Colonic mucosa (tissue), 4 donors: ENCODE measurements at regions not wholly inside any gene's neighbourhood (a gene's known extent, or its start where the extent isn't known, plus 50 kb on each side); places are given as distances from the start of the nearest gene placed in this dataset.

Experiments used
- DNase-seq: peaks from one replicate; pipeline ENCODE4 v3.0.0-alpha.2; 2020
- H3K27ac ChIP-seq: fragments of 200-600 bp; one replicate; pipeline ENCODE4 v1.8.0; 2021
- H3K27me3 ChIP-seq: fragments of 200-600 bp; one replicate; pipeline ENCODE4 v1.8.0; 2021
- H3K36me3 ChIP-seq: fragments of 200-600 bp; one replicate; pipeline ENCODE4 v1.8.0; 2021
- H3K4me1 ChIP-seq: fragments of 200-600 bp; one replicate; pipeline ENCODE4 v1.8.0; 2021; ENCODE audit warnings: mild to moderate bottlenecking
- H3K4me3 ChIP-seq: fragments of 200-600 bp; one replicate; pipeline ENCODE4 v1.8.0; 2021
- H3K9ac ChIP-seq, 2 donors: one replicate each; pipeline ENCODE4 v1.7.0; 2013; ENCODE audit warnings: control low read depth in 2 of 2, low read depth in 2 of 2, low read length in 2 of 2
- H3K9me3 ChIP-seq: fragments of 200-600 bp; one replicate; pipeline ENCODE4 v1.8.0; 2021
- intact Hi-C: fragments of 100-400 bp; cut with DNase I; formaldehyde crosslinking; loops from one replicate; pipeline ENCODE4 v1.14.1; 2022
- TF ChIP-seq, protein P1 (sequence below): fragments of 200-600 bp; IDR thresholded peaks from one replicate; pipeline ENCODE4 v1.8.0; 2022; ENCODE audit warnings: antibody characterized with exemption, mild to moderate bottlenecking
- donor health status: healthy.
- donor health status: DM: no; HTN: no; CAD: no.
- donor health status: DM: no; HTN: no; CAD: no.

DNA sequence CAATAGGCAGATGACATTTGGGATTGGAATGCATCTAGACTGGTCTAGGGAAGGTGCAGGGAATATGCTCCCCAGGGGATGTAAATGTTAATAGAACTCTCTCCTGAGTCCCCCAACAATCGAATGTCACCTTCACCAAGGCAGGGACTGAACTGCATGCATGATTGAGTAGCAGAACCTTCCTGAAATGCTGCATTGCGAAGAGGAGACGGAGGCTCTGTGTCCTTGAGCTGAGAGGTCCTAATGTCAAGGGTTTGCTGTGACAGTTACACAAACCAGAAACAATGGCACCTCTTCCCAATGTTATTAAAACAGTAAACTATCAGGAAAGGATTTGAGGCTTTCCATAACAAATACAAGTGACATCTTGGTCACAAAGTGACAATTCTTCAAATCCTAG lies 117.5 kb upstream of the SFSWAP start:
- Histone ChIP-seq H3K4me1 (no peaks in the 10 kb centered on the region), H3K9me3 (no peaks in the 10 kb centered on the region), H3K9ac (no peak overlapping the region), H3K4me3 (no peak overlapping the region), H3K27ac (no peak overlapping the region), H3K27me3 (no peaks in the 10 kb centered on the region), H3K36me3 (no peaks in the 10 kb centered on the region)
- intact Hi-C loops, result no loop called here
- TF ChIP-seq, protein P1, sequence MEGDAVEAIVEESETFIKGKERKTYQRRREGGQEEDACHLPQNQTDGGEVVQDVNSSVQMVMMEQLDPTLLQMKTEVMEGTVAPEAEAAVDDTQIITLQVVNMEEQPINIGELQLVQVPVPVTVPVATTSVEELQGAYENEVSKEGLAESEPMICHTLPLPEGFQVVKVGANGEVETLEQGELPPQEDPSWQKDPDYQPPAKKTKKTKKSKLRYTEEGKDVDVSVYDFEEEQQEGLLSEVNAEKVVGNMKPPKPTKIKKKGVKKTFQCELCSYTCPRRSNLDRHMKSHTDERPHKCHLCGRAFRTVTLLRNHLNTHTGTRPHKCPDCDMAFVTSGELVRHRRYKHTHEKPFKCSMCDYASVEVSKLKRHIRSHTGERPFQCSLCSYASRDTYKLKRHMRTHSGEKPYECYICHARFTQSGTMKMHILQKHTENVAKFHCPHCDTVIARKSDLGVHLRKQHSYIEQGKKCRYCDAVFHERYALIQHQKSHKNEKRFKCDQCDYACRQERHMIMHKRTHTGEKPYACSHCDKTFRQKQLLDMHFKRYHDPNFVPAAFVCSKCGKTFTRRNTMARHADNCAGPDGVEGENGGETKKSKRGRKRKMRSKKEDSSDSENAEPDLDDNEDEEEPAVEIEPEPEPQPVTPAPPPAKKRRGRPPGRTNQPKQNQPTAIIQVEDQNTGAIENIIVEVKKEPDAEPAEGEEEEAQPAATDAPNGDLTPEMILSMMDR, result no peak
- DNase-seq, result no peak

DNA sequence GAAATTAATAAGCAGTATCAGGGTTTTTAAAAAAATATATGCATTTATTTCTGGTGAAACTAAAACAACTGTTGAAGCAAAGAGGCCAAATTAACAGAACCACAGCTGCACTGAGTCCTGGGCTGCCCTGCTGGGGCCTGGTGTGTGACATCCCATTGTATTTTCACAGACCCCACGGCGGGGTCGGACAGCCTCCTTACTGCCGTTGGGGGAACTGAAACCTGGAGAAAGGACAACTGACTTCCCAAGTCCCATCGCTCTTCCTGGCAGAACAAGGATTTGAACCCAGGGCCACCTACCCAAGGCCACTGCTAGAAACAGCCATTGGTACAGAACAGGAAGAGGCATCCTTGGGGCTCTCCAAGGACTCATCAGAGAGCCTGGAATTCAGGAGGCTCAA lies 114.8 kb upstream of the SFSWAP start:
- no peak overlapping the region for H3K9ac ChIP-seq
- H3K9me3 ChIP-seq, result no peaks in the 10 kb centered on the region
- no peak overlapping the region for H3K4me3 ChIP-seq
- H3K27ac ChIP-seq, result no peak overlapping the region
- TF ChIP-seq, protein P1, result no peak
- H3K36me3 ChIP-seq, result no peaks in the 10 kb centered on the region
- DNase-seq, result no peak
- intact Hi-C loops, result no loop called here
- no peaks in the 10 kb centered on the region for H3K4me1 ChIP-seq
- no peaks in the 10 kb centered on the region for H3K27me3 ChIP-seq

DNA sequence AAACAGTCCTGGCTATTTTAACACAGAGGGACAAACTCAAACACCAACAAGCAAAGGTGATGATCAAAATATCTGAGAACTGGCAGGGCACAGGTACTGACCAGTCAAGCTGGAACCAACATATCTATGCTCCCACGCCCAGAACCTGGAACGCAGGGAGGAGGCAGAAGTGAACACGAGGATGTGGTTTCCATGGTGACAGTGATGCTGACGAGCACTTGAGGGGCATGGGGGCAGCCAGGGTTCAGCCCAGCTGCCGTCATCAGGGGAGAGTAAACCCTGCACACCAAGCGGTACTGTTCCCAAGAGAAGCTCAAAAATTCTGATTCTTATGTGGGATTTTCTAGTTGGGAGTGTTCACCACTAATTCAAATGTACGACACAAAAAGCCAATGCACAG lies 113.6 kb upstream of the SFSWAP start:
- H3K27me3 ChIP-seq, result no peaks in the 10 kb centered on the region
- H3K9ac ChIP-seq, result no peak overlapping the region
- H3K9me3 ChIP-seq, result no peaks in the 10 kb centered on the region
- no peaks in the 10 kb centered on the region for H3K4me1 ChIP-seq
- H3K36me3 ChIP-seq, result no peaks in the 10 kb centered on the region
- intact Hi-C loops, result no loop called here
- no peak overlapping the region for H3K27ac ChIP-seq
- TF ChIP-seq, protein P1, result no peak
- no peak overlapping the region for H3K4me3 ChIP-seq
- DNase-seq, result no peak

DNA sequence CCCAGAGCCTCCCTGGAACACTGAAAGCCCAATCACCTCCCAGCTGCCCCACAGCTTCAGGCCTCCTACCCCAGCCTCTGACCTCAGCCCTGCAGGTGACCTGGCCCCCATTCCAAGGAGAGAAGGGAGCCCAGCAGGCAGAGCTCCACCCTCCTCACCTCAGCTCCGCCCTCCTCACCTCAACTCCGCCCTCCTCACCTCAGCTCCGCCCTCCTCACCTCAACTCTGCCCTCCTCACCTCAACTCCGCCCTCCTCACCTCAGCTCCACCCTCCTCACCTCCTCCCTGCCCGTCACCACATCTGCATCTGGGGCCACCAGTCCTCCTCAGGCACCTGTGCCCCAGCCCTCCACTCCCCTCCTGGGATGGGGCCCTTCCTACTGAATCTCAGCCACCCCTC lies 112.2 kb upstream of the SFSWAP start:
- TF ChIP-seq, protein P1, result no peak
- no peaks in the 10 kb centered on the region for H3K27me3 ChIP-seq
- intact Hi-C loops, result no loop called here
- H3K4me1 ChIP-seq, result no peaks in the 10 kb centered on the region
- no peak for DNase-seq
- no peak overlapping the region for H3K27ac ChIP-seq
- no peak overlapping the region for H3K4me3 ChIP-seq
- H3K9ac ChIP-seq, result no peak overlapping the region
- H3K9me3 ChIP-seq, result no peaks in the 10 kb centered on the region
- H3K36me3 ChIP-seq, result no peaks in the 10 kb centered on the region

DNA sequence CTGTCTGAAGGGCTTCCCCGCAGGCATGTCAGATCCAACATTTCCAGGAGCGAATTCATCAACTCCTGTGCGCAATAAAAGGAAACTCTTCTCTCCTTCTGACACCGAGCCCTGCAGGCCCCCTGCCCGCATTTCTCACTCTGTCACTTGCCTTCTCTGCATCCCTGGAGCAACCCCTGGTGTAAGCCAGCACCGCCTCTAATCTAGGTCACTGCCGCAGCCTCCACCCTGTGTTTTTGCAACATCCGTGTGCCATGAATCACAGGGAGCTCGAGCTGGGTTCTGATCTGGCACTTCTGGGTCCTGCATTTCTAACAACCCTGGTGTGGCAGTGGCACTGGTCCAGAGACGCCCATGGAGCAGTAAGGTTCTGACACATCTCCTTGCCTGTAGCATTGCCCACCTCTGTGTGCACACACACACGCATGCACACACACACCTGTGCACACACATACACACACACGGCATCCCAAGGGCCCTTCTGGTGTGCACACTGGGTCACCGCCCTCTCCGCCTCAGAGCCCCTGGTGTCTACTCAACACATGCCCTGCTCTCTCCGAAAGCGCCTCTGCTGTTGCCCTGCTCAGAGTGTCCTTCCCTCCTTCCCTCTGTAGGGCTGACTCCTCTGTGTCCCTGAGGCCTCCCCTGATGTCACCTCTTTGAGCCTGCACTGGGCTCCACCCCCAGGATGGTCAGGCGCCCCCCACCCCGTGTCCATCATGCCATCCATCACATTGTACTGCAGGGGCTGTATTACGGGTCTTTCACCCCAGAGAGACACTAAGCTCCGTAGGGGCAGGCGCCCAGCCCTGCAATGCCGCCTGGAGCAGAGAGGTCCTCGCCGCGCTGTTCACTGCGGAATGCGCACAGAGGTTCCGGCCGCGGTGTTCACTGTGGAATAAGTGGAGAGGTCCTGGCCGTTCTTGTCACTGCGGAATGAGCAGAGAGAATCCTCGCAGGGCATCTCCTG lies 111.4 kb upstream of the SFSWAP start:
- intact Hi-C loops, result no loop called here
- DNase-seq, result no peak
- Histone ChIP-seq H3K9ac (no peak overlapping the region), H3K9me3 (no peaks in the 10 kb centered on the region), H3K4me1 (no peaks in the 10 kb centered on the region), H3K27me3 (no peaks in the 10 kb centered on the region), H3K36me3 (no peaks in the 10 kb centered on the region), H3K4me3 (no peak overlapping the region), H3K27ac (no peak overlapping the region)
- TF ChIP-seq, protein P1, result no peak
